AG09319 (cell line): ENCODE measurements at regions not wholly inside any gene's neighbourhood (a gene's known extent, or its start where the extent isn't known, plus 50 kb on each side); places are given as distances from the start of the nearest gene placed in this dataset.

Experiments used
- DNase-seq: peaks from one replicate; pipeline ENCODE4 v3.0.0-alpha.2; 2010; ENCODE audit warnings: low read depth; ENCODE audit errors: extremely low read depth
- TF ChIP-seq, protein P1 (sequence below): IDR thresholded peaks from 2 replicates; pipeline ENCODE4 v1.5.1; 2011; ENCODE audit warnings: low read depth, mild to moderate bottlenecking, inconsistent platforms, low read length, moderate library complexity

GRCh38 chr7:115734641-115735040, 295.9 kb downstream of the TFEC start:
- no peak for DNase-seq
- TF ChIP-seq, protein P1, sequence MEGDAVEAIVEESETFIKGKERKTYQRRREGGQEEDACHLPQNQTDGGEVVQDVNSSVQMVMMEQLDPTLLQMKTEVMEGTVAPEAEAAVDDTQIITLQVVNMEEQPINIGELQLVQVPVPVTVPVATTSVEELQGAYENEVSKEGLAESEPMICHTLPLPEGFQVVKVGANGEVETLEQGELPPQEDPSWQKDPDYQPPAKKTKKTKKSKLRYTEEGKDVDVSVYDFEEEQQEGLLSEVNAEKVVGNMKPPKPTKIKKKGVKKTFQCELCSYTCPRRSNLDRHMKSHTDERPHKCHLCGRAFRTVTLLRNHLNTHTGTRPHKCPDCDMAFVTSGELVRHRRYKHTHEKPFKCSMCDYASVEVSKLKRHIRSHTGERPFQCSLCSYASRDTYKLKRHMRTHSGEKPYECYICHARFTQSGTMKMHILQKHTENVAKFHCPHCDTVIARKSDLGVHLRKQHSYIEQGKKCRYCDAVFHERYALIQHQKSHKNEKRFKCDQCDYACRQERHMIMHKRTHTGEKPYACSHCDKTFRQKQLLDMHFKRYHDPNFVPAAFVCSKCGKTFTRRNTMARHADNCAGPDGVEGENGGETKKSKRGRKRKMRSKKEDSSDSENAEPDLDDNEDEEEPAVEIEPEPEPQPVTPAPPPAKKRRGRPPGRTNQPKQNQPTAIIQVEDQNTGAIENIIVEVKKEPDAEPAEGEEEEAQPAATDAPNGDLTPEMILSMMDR = no peak

DNA sequence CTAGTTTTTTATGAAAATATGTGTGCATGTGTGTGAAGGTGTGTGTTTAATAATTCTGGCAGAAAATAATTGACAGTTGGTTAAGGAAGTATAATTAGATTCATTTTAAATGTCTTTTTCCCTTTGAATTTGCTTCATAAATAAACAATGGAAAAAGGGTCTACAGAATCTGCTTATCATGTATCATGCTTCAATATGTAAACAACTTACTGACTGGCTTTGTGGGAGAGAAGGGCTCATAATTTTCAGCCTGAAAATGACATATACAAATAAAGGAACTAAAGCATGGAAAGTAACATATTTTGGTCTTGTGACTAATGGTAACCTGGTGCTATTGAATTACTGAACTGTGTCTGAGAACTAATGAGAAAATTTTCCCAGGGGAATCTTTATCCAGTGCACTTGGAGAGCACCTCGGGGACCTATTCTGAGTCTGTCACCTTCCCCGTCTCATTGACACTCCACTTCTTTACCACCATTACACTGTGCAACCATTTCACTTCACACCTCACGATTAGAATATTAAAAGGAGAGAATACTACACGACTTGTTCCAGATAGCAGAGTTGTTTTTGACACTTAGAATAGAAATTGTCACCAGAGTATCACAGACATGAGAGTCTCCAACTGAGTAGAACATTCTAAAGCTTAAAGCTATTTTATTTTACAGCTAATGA, 298.6 kb downstream of the TFEC start:
- DNase-seq = no peak

DNA sequence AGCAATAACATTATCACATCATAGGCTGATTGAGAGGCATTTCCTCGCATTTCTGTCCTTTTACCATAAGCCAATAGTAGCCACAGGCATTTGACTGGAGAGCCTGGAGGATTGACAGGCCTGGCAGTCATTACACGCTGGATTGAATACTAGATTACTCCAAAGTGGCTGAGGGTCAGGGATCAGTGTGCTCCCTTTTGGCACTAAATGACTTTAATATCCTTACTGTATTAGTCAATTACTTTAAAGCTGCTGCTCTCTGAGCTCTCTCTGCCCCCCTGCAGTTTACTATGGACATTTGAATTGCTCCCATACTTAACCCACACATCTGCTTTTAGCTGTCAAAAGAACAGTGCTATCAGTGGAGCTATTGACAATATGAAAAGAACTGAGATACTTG, 302.0 kb downstream of the TFEC start:
- TF ChIP-seq, protein P1 = no peak
- DNase-seq = no peak

More for the DNA sequence above, 298.6 kb downstream of the TFEC start:
- TF ChIP-seq, protein P1 = no peak

DNA sequence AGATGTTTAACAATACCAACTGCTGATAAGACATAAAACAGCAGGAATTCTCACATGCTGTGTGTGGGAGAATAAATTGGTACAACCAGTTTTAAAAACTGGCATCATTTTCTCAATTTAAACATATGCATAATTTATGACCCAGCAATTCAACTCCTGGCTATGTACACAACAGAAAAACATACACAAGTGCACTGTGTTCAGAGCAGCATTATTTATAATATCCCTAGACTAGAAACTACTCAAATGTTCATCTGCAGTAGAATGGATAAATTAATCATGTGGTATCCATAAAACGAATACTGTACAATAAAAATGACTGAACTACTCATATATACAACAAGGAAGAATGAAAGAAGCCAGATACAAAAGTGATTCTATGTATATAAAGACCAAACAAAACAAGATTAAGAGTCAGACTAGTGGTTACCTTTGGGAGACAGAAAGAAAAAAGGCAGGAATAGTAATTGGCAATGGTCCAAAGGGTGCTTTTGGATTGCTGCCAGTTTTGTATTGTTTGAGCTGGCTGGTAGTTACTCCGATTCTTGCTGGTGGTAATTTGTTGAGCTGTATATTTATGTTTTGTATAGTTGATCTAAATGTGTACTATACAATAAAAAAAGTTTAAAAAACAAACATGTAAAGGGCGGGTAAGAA, 306.0 kb downstream of the TFEC start:
- TF ChIP-seq, protein P1 = no peak
- DNase-seq = no peak

DNA sequence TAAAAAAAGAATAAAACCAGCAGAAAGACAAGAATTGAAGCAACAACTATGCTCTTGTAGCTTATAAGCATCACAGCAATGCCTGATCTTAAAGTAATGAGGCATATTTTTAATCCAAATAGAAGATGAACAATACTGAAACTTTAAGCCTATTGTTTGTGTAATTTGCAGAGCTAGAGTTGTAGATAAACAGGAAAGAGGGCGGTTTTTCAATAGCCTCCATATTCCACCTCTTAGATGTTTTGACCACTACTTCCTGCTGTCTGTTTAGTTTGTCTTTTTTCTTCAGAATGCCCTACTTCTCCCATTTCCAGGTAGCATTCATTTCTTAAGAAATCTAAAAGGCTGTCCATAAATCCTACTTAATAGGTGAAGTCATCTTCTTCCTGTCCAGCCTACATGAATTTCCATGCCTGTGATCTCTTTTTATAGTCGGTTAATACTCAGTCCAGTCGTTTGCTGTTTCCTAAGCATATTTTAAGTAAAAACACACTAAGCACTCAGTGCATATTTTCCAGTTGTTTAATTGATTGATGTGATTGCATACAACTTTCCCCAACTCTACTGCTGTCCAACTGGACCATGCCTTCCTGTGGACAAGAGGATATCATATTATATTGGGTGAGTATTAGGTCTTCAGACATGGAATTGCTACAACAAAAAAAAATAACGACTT, 308.1 kb downstream of the TFEC start:
- no peak for DNase-seq
- TF ChIP-seq, protein P1 = no peak

GRCh38 chr7:115721293-115722217, 309.0 kb downstream of the TFEC start:
- no peak for DNase-seq
- TF ChIP-seq, protein P1 = no peak
